UCSD-AML1 (cell line): ENCODE measurements at regions not wholly inside any gene's neighbourhood (a gene's known extent, or its start where the extent isn't known, plus 50 kb on each side); places are given as distances from the start of the nearest gene placed in this dataset.
"Not testable (repeated sequence)": the region's sequence is repeated elsewhere in the genome, so short reads cannot be mapped to it uniquely, and the experiment has no call there.

ENCODE experiments used
- DNase-seq: peaks from one replicate; lab custom pipeline; 2025; ENCODE audit not compliant: unreplicated experiment; lab: John Stamatoyannopoulos, UW

DNA sequence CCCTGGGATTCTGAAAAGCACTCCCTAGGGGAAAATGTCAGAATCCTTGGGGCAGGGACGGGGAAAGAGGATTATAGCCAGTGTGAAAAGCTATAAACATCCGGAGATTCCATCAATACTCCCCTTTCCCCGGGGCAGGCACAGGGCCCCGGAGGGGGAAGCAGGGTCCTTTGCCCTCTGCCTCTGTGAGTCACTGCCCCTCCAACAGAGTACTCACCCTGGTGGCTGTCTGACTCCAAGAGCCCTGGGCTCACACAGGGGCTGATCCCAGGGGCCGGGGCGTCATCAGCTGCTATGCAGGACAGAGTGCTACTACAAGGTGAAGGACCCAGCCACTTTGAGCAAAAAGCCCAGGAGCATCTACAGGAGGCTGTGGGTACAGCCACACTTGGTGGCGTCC, 133.0 kb upstream of the PRR20G start:
- no peak for DNase-seq

DNA sequence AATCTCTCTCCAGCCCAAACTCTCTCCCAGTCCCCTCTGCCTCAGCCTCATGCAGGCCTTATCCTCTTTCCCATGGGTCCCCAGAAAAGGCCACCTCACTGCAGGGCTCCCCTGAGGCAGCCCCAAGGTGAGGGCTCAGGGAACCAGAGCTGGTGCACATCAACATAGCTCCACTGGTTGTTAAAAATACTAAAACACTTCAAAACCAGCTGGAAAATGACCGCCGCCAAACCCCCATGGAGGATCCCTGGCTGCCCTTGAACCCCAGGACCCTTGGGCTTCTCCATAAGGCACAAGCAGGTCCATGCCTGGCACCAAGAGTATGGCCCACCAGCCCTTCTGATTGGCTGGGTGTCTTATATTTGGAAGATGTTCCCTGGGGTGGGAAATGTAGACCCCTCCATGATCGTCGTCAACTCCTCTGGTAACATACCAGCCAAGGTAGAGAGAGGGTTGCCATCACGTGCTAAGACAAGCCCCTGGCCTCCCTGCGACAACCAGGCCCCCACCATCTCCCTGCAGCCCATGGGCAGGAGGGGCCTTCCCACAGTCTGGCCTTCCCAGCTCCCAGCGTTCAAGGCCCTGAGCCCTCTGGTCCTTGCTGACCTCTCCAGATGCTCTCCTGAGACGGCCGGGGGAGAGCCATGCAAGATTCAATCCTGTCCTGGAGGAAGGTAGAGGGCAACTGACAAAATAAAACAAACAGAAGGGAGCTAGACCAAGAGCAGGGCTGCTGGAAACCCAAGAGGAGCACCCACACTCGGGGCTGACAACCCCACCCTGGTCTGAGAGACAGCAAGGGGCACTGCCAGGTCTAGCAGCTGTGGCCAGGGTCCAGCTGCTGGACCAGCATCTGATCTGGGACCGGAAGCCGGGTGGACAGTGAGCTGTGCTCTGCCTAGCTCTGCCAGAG, 132.1 kb upstream of the PRR20G start:
- no peak for DNase-seq

DNA sequence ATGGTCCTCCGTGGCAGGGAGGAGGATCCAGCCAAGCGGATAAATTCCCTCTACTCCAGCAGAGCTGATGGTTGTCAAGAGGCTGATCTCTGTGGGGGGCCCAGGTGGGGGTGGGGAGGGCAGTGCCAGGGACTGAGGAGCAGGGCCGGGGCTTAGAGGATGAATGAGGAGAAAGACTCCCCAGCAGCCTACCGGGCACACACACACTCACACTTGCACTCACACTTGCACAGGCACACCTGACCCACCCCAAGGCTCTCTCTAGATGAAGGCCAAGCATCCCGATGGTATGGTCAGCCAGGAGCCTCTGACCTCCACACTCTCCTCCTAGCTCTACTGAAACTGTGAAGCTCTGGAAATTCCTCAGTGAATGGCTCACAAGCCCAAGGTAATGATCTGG, 131.3 kb upstream of the PRR20G start:
- DNase-seq, result no peak

DNA sequence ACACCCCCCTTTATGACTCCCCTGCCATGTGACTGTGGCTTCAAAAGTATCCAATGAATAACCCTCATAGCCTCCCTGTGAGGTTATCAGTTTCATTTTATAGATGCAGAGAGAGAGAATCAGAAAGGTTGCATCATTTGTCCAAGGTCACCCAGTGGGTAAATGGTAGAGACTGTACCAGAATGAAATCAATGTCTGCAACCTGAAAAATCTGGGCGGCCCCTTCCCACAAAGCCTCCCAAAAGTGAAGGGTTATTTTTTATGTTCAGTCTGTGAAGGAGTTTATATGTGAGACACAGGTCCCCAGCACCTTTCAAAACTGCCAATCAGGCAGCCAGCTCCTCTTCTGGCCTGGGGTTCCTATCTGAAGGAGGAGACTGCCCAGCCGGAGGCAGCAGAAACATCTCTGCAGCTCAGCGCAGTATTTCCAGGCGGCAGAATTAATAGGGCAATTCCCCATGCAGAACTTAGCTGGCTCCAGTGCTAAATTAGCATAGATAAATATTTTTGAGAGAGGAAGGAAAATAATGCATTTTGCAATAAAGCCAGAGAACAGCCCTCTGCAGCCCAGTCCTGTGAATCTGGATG, 130.8 kb upstream of the PRR20G start:
- DNase-seq, result no peak

DNA sequence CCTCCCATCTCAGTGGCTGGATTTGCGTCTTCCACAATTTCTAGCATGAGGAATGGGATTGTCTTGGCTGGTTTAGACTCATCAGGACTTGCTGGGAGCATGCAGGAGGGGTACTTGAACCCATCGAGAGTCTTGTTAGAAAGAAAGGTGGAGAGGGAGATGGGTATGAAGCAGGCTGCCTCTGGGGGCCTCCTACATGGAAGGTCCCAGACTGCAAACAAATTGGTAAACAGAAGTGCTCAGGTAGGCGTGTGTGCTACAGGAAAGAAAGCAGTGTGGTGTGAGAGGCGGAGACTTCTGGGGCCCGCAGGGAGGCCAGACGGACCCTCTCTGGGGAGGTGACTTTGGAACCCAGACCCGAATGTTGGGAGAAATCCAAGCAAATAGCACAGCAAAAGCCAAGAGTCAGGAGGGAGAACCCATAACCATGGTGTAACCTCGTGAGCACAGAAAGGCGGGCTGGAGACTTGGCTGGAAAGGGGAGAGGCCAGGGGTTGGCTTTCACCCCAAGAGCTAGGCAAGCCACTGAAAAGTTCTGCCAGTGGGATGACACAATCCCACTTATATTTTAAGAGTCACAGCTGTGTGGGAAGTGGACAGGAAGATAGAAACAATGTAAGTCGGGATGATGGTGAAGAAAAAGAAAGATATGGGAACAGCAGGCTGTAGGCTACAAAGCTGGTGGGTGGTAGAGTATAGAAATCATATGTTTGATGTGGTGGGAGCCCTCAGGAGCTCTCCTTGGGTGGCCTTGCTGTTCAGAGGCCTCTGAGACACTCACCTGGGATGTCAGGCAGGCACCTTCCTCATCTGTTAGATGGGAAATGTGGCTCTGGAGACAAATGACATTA, 130.1 kb upstream of the PRR20G start:
- DNase-seq, result no peak

DNA sequence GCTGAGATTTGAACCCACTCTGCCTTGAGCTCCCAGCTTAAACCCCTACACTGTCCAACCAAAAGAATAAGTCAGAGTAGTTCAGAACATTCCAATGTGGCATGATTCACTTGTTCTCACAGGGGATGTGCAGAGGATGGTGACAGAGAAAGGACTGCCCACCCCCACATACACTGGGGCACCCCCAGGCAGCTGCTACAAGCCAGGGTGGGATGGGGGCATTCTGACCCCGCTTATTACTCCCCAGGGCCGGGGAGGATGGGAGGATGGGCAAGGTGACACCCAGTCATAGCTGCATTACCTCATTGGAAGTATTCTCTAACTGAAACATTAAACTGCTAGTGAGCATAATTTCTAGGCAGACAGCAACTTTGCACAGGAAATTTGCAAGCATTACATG, 126.0 kb upstream of the PRR20G start:
- no peak for DNase-seq

DNA sequence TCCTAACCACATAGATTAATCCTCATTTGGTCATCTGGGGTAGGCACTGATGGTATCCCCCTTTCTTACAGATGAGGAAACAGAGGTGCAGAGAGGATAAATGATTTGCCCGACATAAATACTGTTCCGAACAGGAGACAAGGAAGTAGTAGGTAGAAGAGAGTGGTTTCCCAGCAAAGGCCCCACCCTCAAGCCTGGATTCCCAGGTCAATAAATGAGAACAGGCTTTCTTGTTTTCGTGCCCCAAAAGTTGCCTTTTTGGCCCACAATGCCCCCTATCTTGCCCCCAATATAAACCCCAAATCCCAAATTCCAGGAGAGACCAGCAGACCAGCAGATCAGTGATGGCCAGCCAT, 125.5 kb upstream of the PRR20G start:
- no peak for DNase-seq

DNA sequence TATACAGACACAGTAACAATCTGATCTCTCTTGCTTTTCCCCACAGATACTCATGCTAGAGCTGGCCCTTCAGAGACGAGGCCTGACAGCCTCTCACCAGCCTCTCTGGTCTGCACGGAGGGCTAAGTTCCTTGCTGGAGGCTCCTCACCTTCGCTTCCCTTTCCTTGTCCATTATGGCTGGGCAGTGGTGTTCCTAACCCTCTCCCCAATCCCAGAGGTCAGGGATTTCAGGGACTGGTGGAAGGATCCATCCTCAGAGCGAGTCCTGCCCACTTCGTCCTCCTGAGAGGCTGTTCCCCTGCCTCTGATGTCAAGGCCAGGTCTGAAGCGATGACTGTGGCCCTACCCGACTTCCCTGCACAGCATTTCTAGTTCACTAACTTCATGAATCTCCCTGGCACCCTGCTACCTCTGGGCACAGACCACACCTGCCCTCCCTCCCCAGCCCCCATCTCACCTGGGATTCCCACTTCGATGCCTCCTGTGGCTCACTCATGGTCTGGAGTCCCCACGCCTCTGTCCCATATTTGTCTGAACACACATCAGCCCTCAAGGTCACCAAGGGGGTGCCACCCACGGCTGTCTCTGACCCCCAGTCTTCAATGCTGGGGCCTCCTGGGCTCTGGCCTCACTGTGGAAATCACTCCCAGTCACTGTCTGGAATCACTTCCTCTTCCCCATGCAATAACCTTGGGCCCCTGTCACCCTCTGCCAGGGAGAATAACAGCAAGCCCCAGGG, 124.9 kb upstream of the PRR20G start:
- DNase-seq, result no peak

DNA sequence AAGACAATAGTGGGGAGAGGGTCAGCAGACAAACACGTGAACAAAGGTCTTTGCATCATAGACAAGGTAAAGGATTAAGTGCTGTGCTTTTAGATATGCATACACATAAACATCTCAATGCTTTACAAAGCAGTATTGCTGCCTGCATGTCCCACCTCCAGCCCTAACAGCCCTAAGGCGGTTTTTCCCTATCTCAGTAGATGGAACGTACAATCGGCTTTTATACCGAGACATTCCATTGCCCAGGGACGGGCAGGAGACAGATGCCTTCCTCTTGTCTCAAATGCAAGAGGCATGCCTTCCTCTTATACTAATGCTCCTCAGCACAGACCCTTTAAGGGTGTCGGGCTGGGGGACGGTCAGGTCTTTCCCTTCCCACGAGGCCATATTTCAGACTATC, 124.0 kb upstream of the PRR20G start:
- DNase-seq, result not testable (repeated sequence)

DNA sequence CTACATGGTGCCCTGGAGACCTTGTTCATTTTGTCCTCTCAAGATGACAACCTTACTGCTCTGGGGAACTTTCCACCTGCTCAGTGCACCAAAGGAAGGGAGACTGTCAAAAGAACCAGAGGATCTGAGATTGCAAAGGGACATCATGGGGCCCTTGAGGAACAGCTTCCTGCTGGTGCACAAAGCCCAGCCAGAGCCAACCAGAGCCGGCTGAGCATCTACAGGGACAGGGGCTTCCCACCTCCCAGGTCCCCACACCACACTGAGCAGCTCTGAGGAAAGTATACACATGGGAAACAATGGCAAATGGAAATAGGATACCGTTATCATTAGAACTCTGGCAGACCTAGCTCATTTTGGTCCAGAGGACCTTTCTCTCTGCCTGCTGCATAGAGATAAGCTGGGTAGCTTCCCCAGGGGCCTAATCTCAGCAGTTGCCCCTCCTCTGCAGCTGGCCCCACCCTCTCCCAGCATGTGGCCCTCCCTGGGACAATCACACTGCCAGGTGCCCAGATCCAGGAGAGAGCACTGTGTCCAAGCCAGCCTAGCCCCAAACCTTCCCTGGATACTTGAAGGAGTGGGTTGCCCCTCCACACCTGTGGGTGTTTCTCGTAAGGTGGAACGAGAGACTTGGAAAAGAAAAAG, 123.4 kb upstream of the PRR20G start:
- DNase-seq, result no peak

DNA sequence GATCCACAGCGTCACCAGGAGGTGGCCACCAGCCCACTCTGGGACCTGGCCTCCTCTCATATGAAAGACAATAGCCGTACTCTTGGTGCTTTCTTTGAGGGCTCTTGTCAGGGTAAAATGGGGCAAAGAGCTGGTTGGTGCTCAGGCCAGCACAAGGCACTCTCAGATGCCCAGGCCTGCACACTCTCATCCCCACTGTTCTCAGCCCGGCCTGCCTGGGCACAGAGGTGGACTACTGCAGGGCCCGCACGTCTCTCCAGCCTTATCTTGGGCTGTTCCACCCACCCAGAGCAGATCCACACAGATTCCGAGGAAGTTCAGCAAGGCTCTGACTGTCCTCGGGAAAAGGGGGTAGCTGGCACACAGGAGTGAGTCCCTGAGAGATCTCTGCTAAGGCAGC, 122.8 kb upstream of the PRR20G start:
- DNase-seq, result no peak

DNA sequence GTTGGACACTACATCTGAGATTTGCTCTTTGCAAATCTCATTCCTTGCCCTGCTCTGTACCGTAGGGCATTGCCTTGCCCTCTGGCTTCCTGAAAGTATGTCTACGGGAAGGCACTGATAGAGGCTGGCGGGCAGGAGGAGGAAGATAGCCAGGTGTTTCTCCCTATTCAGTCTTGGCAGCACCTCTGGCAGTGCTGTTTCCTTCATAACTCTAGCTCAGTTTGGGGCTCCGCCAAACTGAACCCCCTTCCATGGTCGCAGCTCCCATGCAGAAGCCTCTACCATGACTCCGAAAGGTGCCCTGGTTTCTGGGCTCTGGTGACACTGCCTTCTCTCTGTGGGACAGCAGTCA, 122.3 kb upstream of the PRR20G start:
- no peak for DNase-seq

DNA sequence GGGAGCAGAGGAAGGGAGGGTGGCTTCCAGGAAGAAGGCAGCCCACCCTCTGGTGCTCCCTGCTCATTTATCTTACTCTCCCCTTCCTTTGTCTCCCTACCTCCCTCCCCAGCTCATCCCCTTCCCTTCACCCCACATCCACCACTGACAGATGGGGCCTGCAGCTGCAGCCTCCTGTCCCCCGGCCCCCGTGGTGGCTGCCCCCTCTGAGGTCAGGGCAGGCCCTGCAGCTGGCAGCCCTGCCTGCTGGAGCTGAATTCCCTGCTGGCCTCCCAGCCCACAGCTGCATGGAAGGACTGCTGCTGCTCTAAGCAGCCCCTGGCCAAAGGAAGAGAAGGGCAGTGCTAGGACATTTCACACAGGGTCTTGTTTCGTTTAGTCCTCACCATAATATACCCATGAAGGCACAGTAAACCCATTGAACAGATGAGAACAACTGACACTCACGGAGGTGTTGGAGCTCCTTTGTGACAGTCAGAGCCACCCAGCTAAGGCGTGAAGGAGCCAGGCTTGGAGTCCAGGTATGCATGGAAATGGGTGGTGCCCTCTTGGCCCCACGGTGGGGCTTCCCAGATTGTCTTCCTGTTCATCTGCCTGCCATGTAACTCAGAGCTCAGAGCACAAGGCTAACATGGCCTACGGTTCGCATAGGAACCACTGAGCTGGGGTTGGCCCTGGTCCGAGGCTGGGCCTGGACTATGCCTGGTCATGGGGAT, 121.7 kb upstream of the PRR20G start:
- DNase-seq, result no peak

DNA sequence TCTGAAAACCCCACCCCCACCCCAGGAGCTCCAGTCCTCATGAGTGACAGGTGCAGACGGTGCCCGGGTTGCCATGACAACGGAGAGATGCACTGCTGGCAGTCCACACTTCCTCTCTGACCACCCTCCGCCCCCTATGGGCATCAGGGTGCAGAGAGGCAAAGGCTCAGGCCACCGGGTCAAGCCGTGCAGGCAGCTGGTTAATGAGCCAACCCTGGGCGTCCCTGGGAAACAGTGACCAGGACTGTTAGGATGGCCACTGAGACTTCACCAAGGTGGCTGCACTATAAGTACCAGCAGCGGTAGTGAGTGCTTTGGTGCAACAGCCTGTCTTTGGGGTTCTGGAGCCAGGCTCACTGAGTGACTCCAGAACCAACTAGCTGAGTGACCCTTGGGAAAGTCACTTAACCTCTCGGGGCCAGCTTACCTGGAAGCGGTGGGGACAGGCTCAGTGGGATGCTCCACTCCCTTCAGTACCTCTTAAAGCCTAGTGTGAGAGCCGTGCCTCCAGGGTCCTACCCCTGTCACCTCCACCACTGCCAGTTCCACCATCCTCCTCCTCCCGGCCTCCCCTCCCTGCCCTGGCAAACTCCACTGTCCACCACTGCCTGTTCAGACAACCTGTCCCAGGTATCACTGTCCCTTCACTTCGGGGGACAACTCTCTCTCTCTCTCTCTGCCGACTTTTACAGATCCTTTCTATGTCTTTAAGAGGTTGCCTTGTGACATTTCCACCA, 121.0 kb upstream of the PRR20G start:
- DNase-seq, result no peak

DNA sequence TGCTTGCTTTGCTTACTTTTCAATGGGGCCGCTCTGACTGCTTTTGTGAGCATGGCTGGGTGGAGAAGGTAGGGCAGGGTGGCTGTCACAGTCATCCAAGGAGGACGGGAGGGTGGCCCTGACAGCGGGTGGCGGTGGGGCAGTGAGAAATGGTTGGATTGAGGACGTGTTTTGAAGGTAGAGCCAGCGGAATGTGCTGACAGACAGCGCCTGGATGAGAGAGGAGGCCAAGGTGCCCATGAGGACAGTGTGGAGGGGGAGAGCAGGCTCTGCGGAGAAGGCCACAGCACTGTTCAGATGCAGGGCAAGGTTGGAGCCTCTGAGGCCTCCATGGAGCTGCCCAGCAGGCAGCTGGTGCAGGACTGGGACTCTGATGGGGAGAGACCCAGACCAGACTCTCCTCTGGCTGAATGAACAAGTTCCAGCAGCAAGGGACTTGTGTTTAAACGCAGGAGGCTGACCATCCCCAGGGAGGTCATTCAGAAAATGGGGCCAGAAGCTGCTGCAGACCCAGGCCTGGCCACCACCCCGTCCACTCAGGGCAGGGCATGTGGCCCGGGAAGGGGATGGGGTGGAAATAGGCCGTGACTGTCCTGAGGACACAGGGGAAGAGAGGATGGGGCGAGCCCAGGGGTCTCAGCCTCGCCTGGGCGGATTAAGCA, 120.3 kb upstream of the PRR20G start:
- no peak for DNase-seq

DNA sequence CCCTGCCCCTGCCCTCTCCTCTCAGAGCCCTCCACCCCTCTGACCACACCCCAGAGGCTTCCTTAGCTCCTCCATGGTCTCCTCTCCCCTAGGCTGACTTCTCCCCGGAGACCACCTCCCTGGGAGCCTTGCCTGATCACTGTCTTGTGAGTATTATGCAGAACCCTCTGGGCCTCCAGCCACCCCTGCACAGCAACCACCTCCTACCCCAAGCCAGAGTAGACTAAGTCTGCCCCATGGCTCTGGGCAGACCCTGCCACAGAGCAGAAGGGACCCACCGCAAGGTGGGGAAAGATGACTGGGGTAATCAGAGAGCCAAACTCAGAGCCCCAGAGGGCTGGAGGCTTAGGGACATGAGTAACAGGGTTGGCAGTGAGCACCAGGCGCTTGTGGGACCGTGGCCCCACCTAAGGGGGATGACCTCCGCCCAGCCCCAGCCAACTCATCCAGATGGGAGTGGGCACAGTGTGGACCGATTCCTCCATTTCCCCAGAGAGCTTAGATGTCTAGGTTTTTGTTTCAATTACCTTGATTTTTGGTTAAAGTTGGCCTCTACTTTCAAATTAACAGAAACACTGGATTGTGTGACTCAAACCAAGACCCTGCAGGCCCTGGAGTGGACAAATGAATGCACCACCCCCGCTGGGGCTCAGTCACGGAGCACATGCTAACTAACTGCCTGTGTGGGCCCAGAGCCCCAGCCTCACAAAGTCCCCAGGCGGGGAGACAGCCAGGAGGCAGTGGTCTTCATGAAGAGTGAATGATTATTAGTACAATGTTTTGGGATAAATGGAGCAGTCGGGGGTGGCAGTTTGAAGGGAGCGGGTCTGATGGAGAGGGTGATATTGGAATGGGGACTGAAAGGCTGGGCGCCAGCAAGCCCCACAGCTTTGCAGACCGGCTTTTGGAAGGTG, 119.4 kb upstream of the PRR20G start:
- DNase-seq, result no peak

DNA sequence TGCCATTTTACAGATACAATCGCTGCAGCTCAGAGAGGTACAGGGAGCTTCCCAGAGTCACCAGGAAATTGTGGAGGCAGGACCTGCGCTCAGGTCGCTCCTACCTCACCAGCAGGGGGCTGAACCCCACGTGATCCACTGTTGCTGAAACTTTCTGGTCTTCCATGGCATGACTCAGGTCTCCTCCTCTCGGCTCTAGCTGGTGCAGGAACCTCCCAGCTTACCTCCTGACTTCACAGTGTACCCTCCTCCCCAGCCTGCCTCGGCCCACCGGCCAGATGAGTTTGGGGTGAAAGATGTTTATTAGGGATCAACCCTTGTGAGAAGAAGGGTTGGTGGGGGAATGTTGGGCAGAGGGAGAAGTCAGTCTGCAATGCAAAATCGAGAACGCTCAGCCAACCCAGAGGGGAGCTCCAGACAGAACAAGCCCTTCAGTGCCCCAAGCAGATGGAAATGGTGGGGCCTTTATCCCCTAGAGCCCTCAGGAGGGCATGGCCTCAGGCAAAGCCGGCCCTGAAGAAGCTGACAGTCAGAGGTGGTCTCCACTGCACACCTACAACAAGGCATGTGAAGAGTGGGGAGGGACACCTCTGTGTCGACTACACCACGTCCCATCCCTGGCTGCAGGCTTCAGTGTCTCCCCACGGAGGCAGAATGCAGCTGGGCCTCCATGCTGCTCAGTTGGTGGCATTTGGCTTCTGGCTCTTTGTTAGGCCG, 118.6 kb upstream of the PRR20G start:
- no peak for DNase-seq
